Activated T-helper 9 cell treated with anti-CD3 and anti-CD28 coated beads, Interleukin-2, amount 50 U/mL, for 16 hours (primary cell): ENCODE measurements at regions not wholly inside any gene's neighbourhood (a gene's known extent, or its start where the extent isn't known, plus 50 kb on each side); places are given as distances from the start of the nearest gene placed in this dataset.
"Not testable (repeated sequence)": the region's sequence is repeated elsewhere in the genome, so short reads cannot be mapped to it uniquely, and the experiment has no call there.

Experiments used
- DNase-seq: peaks from one replicate; pipeline ENCODE4 v3.0.0-alpha.2; 2020; ENCODE audit warnings: low read depth

DNA sequence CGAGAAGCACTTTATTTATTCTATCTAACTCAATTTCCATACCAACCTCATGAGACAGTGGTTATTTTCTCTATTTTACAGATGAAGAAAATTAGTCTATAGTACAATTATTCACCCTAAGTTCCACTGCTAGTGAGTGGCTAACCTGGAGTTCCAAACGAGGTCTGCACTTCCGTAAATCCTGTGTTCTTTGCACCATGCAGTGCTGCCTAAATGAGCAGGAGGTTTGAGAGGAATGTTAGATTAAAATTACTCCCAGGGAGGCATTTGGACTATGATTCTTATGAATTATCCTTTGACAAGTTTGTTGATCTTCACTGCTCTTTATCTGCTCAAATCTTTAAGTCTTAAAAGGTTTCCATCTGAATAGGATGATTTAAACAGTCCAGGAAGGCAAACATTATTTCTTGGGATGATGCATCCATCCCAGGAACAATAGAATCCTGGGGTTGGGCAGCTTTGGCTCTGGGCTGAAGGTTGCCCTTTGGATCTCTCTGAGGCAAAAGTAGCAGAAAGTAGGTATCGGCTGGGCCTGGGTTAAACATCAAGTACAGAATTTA lies 400.8 kb downstream of the REEP3 start:
- no peak for DNase-seq

- DNase-seq: no peak
These were observed 401.5 kb downstream of the REEP3 start for GRCh38 chr10:63922468-63923284.

DNA sequence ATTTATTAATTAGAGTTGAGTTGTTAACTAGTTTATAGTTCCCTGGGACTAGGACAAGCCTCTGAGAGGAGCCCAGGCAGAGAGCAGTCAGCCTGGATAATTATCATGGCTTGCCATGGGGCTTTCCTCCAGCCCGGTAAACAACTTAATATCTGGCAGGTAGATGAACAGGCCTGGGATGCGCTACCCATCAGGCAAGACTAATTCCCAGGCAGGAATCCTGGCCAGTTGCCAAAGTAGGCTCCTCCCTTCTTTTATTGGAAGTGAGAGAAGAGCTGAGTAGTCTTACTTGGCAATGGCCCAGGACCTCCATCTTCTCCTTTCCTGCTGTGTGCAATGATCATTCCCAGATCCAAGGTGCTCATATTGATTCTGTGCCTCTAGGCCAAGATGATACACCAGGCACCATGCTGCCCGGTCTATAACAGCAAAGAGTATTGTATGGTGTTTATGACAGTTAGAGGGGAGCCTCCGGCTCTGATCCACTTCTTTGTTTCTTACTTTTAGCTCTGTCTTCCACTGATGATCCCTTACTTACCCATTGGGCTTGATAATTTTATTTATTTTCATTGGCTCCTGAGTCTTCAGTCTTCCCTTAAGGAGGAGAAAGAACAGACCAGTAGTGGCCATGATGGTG lies 408.7 kb downstream of the REEP3 start:
- DNase-seq: no peak

- DNase-seq: no peak
These were observed 409.4 kb downstream of the REEP3 start for GRCh38 chr10:63930584-63930983.

DNA sequence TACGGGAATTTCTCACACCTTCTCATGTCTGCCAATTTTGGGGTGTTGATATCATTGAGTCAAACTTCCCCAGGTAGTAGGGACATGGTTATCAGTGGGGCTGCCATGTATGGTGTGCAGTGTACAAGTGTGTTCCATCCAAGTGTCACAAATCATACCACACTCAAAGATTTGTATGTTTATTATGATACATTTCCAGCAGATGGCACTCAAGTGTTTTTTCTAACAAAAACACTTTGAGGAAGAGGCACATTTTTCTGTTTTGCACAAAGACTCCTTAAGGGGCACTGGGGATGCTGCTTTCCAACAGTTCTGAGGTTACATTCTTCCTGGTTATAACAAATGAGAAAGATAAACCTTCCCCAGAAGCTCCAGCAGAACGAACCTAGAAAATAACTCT lies 414.5 kb downstream of the REEP3 start:
- DNase-seq: no peak

DNA sequence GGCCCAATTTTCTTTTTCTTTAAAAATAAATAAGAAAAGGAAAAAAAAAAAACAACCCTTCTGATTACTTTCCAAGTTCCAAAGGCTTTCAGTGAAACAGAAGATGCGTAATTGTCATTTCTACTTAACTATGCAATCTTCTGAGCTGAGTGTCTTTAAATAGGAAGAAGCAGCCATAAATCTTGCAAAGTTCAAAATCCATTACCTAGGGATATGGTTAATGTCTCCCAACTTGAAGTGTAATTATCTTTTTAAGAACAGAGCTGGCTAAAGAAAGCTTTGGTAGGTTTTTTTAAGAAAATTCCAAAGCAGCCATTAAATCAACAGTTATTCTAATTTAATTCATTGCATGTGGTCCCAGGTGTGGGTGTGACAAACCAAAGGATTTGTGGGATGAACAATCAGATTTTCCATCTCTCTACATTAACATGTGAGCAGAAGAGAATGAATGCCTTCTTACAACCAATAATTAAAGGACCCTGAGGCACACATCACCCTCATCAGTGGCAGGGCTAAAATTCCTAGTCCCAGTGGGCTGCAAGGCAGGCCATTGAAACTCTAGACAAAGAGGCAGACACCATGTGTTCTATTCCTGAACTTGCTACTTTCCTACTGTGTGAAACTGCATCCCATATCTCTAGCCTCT lies 419.2 kb downstream of the REEP3 start:
- DNase-seq: no peak

DNA sequence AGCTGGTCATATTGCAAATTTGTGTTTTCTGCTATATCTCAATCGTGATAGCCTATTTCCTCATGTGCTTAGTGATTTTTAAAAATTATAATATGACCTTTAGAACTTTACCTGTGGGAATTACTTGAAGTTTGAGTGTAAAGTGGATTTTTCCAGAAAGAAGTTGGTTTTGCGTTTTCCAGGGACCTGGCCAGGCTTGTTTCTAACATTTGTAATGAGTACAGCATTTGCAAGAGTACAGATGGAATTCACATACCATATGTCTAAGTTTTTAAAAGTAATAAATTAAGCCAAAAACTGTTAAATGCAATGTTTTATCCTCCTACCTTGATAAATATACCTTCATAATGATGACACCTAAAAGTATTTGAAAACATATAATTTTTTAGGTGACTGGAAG lies 443.2 kb downstream of the REEP3 start:
- no peak for DNase-seq

GRCh38 chr10:63965846-63966245 lies 444.6 kb downstream of the REEP3 start:
- no peak for DNase-seq

DNA sequence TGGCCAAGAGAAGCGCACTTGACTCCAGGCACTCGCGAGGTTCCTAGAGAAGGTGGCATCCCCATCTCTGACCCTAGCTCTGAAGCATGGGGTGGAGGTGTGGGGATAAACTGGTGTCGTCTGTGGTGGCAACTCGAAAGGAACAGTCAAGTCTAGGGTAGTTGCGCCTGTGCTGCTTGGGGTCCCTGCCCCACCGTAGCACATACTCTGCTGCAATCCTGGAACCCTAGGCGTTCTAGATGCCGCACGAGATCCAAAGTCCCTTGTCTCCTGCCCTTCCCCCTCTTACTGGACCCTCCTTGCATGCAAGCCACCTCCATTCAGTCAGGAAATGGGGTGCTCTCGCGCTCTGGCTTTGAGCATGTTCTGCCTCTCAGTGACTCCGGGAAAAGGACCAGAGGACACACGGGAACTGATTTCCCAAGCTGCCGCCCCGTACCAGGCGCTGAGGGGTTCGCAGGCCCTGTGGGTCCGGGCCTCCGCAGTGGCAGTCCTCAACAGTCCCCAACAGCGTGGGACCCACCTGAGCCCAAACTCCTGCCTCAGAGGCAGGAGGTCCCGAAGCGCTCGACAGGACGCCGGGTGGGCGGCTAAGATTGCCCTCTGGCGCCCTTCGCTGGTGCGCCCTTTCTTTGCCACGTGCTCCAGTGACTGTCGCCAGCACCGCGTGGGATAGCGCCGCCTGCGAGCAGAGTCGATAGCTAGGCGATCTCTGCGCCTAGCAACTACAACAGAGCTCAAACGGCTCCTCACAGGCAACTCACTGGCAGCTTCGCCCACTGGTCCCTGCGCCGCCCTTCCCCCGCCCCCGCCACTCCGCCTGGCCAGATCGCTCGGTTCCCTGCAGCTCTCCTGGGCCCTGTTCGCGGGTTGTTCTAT lies 452.0 kb downstream of the REEP3 start:
- DNase-seq: no peak

- no peak for DNase-seq
These were observed 455.3 kb downstream of the REEP3 start for GRCh38 chr10:63976538-63976937.

- no peak for DNase-seq
These were observed 456.2 kb downstream of the REEP3 start for GRCh38 chr10:63977329-63977923.

GRCh38 chr10:63980870-63981269 lies 459.7 kb downstream of the REEP3 start:
- not testable (repeated sequence) for DNase-seq

DNA sequence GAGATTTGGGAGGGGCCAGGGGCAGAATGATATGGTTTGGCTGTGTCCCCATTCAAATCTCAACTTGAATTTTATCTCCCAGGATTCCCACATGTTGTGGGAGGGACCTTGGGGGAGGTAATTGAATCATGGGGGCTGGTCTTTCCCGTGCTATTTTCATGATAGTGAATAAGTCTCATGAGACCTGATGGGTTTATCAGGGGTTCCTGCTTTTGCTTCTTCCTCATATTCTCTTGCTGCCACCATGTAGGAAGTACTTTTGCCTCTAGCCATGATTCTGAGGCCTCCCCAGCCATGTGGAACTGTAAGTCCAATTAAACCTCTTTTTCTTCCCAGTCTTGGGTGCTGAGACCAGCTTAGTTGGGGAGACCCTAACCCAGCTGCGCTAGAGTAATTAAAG lies 462.9 kb downstream of the REEP3 start:
- DNase-seq: not testable (repeated sequence)

DNA sequence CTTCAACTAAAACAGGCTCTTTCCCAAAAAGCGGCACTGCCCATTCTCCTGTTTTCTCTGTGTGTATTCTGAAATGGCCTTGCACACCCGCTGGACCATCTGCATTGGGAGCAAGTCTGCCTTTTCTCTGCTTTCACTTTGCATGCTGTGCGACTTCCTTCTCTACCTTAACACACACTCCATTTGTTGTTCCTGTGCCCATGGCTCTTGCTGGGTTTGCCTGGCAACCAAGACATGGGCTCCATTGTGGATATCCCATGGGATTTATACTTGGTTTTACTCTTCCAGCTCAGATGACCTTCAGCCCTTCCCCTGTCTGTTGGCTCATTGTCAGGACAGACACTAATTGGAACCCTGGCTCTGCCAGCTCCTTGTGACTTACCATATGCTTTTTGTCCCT lies 465.3 kb downstream of the REEP3 start:
- DNase-seq: no peak

- DNase-seq: no peak
These were observed 466.0 kb downstream of the REEP3 start for GRCh38 chr10:63987212-63987611.

DNA sequence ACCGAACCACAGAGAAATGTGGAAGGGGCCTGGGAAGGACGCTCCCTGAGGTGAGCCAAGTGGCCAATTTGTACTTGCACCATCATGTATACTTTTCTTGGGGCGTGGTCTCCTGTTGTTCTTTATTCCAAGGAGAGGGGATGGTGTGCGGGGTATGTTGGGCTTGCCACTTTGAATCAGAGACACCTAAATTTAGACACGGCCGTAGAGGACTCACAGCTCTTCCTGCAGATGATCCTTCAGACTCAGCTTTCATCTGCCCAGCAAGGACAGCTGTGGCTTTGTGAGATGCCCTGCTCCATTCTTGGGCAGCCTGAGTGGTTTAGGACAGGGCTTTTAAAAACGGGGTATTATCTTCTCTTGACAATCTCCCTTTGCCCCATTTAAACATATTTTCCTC lies 473.2 kb downstream of the REEP3 start:
- DNase-seq: no peak

DNA sequence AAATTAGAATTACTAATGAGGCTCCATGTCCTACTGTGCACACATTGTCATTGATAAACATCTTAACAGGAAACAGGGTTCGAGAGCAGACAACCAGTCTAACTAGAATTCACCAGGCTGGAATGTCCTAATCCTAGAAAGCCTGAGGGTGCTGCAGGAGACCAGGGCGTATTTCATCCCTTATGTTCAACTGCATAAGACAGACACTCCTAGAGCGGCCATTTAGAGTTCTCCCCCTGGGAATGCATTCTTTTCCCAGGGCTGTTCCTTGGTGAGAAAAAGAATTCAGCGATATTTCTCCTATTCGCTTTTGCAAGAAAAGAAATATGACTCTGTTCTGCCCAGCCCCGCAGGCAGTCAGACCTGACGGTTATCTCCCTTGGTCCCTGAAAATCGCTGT lies 486.0 kb downstream of the REEP3 start:
- no peak for DNase-seq

GRCh38 chr10:64010711-64011110 lies 489.5 kb downstream of the REEP3 start:
- no peak for DNase-seq

DNA sequence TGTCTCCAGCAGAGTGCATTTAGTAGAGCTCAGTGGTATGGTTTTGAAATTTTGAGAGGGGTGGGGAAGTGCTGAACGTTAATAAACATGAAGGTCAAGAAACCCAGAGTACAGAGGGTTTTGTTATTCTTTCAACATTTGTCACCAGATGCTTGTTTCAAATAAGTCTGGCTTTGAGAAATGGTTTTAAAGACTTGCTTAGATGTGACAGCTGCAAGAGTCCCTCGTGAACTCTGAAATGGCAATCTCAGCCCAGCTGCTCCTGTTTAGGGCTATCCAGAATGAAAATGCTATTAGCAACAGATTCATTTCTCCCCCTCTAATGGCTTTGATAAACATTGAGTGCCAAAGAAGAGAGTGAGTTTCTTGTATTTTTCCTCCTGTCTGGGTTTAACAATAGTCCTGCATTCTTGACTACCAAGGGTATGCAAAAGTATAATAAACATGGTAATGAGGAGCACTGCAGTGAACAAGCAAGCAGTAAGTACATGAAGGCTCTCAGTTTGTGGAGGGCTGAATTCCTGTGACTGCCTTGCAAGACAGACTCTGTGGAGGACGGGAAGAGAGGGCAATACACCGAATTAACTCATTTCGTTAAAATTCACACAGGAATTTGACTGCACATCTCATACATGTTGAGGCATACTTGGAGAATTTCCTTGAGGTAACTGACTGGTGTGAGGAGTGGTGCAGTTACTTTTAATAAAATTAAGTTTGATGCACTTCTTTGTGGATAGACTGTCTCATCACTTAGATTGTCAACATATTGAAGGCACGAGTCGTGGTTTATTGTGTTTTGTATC lies 490.9 kb downstream of the REEP3 start:
- DNase-seq: no peak

DNA sequence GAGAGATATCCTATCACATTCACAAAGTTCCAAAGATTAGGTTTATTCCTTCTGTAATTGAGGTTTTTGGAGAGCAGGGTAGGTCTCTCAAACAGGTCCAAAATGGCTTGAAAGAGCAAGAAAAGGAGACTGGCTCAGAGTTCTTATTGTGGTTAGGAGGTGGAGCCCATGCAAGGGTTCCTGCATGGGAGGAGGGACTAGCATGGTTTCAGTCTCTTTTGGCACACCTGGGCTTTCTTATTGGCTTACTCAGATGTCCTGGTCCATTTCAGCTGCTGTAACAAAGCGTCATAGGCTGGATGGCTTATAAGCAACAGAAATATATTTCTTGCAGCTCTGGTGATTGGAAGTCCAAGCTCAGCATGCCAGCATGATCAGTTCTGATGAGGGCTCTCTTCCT lies 493.1 kb downstream of the REEP3 start:
- DNase-seq: no peak
